ENCODE measurements at regions not wholly inside any gene's neighbourhood (a gene's known extent, or its start where the extent isn't known, plus 50 kb on each side); places are given as distances from the start of the nearest gene placed in this dataset.
"Not testable (repeated sequence)": the region's sequence is repeated elsewhere in the genome, so short reads cannot be mapped to it uniquely, and the experiment has no call there.

DNA sequence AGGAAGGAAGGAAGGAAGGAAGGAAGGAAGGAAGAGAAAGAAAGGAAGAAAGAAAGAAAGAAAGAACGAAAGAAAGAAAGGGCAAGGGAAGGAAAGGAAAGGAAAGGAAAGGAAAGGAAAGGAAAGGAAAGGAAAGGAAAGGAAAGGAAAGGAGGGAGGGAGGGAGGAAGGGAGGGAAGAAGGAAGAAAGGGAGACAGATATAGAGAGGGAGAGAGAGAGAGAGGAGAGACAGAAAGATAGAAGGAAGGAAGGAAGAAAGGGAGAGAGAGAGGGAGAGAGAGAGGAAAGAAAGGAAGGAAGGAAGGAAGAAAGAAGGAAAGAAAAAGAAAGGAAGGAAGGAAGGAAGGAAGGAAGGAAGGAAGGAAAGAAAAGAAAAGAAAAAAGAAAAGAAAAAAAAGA lies 79.1 kb upstream of the NCKAP5 start:
- TF ChIP-seq, protein P1, sequence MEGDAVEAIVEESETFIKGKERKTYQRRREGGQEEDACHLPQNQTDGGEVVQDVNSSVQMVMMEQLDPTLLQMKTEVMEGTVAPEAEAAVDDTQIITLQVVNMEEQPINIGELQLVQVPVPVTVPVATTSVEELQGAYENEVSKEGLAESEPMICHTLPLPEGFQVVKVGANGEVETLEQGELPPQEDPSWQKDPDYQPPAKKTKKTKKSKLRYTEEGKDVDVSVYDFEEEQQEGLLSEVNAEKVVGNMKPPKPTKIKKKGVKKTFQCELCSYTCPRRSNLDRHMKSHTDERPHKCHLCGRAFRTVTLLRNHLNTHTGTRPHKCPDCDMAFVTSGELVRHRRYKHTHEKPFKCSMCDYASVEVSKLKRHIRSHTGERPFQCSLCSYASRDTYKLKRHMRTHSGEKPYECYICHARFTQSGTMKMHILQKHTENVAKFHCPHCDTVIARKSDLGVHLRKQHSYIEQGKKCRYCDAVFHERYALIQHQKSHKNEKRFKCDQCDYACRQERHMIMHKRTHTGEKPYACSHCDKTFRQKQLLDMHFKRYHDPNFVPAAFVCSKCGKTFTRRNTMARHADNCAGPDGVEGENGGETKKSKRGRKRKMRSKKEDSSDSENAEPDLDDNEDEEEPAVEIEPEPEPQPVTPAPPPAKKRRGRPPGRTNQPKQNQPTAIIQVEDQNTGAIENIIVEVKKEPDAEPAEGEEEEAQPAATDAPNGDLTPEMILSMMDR (IDR thresholded peaks at IDR 0.05), result not testable (repeated sequence)
- TF ChIP-seq EZH2 (IDR thresholded peaks at IDR 0.05; ENCODE audit: borderline replicate concordance, insufficient read depth, low read depth, low read length, poor library complexity, severe bottlenecking), result not testable (repeated sequence)
